Endothelial cell of umbilical vein (primary cell): ENCODE measurements at regions not wholly inside any gene's neighbourhood (a gene's known extent, or its start where the extent isn't known, plus 50 kb on each side); places are given as distances from the start of the nearest gene placed in this dataset.

Source experiments
- BruUV-seq: library from RNA; stranded (reverse); fragments of 400-500 nt; replicated peaks from 2 replicates; lab custom pipeline; 2021; lab: Mats Ljungman, UMichigan
- CTCF ChIA-PET: fragments of 300-600, 350-600 bp; sonication (Branson Sonifier 250); formaldehyde crosslinking; loops from one replicate; lab custom pipeline; 2021; ENCODE audit warnings: antibody characterized with exemption, inconsistent platforms; lab: Charles Lee
- POLR2A ChIA-PET: fragments of 300-600, 350-600 bp; sonication (Branson Sonifier 250); formaldehyde crosslinking; loops from one replicate; lab custom pipeline; 2021; ENCODE audit warnings: antibody characterized with exemption, inconsistent platforms; lab: Charles Lee
- DNase-seq: peaks from one replicate; pipeline ENCODE4 v3.0.0-alpha.2; 2011; ENCODE audit warnings: low read depth, low spot score
- FAIRE-seq: peaks from 2 replicates; lab custom pipeline; 2011; peaks lifted over from hg19 to GRCh38; lab: Jason Lieb, UNC
- H2AFZ ChIP-seq: 2 replicates; pipeline ENCODE4 v1.6.0; 2012; ENCODE audit warnings: low read depth, low read length, control low read depth, inconsistent platforms
- H3K27ac ChIP-seq: 2 replicates; pipeline ENCODE4 v1.5.1; 2011; ENCODE audit warnings: low read depth, mild to moderate bottlenecking, control low read depth, low read length, moderate library complexity; ENCODE audit not compliant: insufficient read depth
- H3K27me3 ChIP-seq, 2 experiments: 2 replicates each; pipeline versions ENCODE4 v1.6.0 to v1.6.1; 2011; ENCODE audit warnings: low read length in 2 of 2, mixed read lengths in 1 of 2; ENCODE audit not compliant: control insufficient read depth in 2 of 2, insufficient read depth in 2 of 2
- H3K36me3 ChIP-seq, 2 experiments: 2 replicates in 1 of 2; 3 replicates in 1 of 2; pipeline ENCODE4 v1.5.1; 2011; ENCODE audit warnings: low read length in 2 of 2, mild to moderate bottlenecking in 1 of 2, moderate library complexity in 1 of 2; ENCODE audit not compliant: control insufficient read depth in 2 of 2, insufficient read depth in 2 of 2; ENCODE audit errors: extremely low read depth in 1 of 2
- H3K4me1 ChIP-seq: 3 replicates; pipeline ENCODE4 v1.5.1; 2011; ENCODE audit warnings: mild to moderate bottlenecking, low read length; ENCODE audit not compliant: control insufficient read depth, insufficient read depth; ENCODE audit errors: extremely low read depth
- H3K4me2 ChIP-seq: 2 replicates; pipeline ENCODE4 v1.6.1; 2011; ENCODE audit warnings: low read length, control low read depth, mixed read lengths; ENCODE audit not compliant: insufficient read depth
- H3K4me3 ChIP-seq, 3 experiments: fragments of 200-600 bp in 1 of 3; sonication (generic), shearing (Covaris generic) in 1 of 3; replicated peaks in 1 of 3; 2 replicates each; pipeline ENCODE4 v1.5.1; 2011 to 2016; ENCODE audit warnings: control low read depth in 3 of 3, low read length in 3 of 3, mild to moderate bottlenecking in 2 of 3, inconsistent platforms in 1 of 3, low read depth in 1 of 3, moderate library complexity in 1 of 3; ENCODE audit not compliant: insufficient read depth in 1 of 3
- H3K79me2 ChIP-seq: 2 replicates; pipeline ENCODE4 v1.6.0; 2012; ENCODE audit warnings: low read length, inconsistent platforms; ENCODE audit not compliant: control insufficient read depth, insufficient read depth
- H3K9ac ChIP-seq: replicated peaks from 2 replicates; pipeline ENCODE3; 2011; ENCODE audit warnings: low read length, control low read depth; ENCODE audit not compliant: insufficient read depth; ENCODE audit errors: extremely low read depth
- H3K9me1 ChIP-seq: replicated peaks from 3 replicates; pipeline ENCODE4 v1.6.0; 2011; ENCODE audit warnings: mild to moderate bottlenecking, low read length; ENCODE audit not compliant: control insufficient read depth, insufficient read depth; ENCODE audit errors: extremely low read depth
- H3K9me3 ChIP-seq: replicated peaks from 2 replicates; pipeline ENCODE4 v1.5.1; 2012; ENCODE audit warnings: low read length, inconsistent platforms; ENCODE audit not compliant: control insufficient read depth, insufficient read depth
- H4K20me1 ChIP-seq: replicated peaks from 2 replicates; pipeline ENCODE3; 2011; ENCODE audit warnings: mild to moderate bottlenecking, low read length; ENCODE audit not compliant: control insufficient read depth, insufficient read depth; ENCODE audit errors: extremely low read depth
- EZH2 ChIP-seq: IDR thresholded peaks from 2 replicates; pipeline ENCODE4 v1.6.1; 2012; ENCODE audit warnings: borderline replicate concordance, low read depth, mild to moderate bottlenecking, moderate library complexity, low read length, inconsistent platforms; ENCODE audit not compliant: severe bottlenecking
- FOS ChIP-seq: IDR thresholded peaks from 2 replicates; pipeline ENCODE4 v1.6.1; 2011; ENCODE audit warnings: mild to moderate bottlenecking, low read length, moderate library complexity, borderline replicate concordance; ENCODE audit not compliant: insufficient read depth
- GATA2 ChIP-seq: IDR thresholded peaks from 2 replicates; pipeline ENCODE4 v1.7.0; 2011; ENCODE audit warnings: low read depth, mild to moderate bottlenecking, moderate library complexity, mixed read lengths, low read length; ENCODE audit not compliant: insufficient read length, insufficient read depth
- JUN ChIP-seq: IDR thresholded peaks from 2 replicates; pipeline ENCODE4 v1.6.1; 2011; ENCODE audit warnings: borderline replicate concordance, low read depth; ENCODE audit not compliant: insufficient read length, insufficient read depth
- MYC ChIP-seq: IDR thresholded peaks from one replicate; pipeline ENCODE4 v1.6.1; 2011; ENCODE audit warnings: mild to moderate bottlenecking, low read depth, low read length
- POLR2A ChIP-seq: IDR thresholded peaks from 2 replicates; pipeline ENCODE4 v1.6.1; 2012; ENCODE audit warnings: low read depth, mild to moderate bottlenecking, control low read depth, low read length
- POLR2AphosphoS5 ChIP-seq: IDR thresholded peaks from 2 replicates; pipeline ENCODE4 v1.6.1; 2012; ENCODE audit warnings: low read depth, mild to moderate bottlenecking, control low read depth, low read length, moderate library complexity; ENCODE audit not compliant: insufficient read depth
- dilution Hi-C: fragments of 300-500 bp; cut with MboI; formaldehyde crosslinking; loops from one replicate; pipeline ENCODE4 v1.15.0; 2019; ENCODE audit warnings: low sequenced_read_pairs; ENCODE audit not compliant: extremely low pct_ligation_motif_present
- intact Hi-C: fragments of 100-400 bp; cut with micrococcal nuclease; formaldehyde crosslinking; loops from one replicate; pipeline ENCODE4 v1.10.0; 2022
- TF ChIP-seq, protein P1 (sequence below): IDR thresholded peaks from 2 replicates; pipeline ENCODE4 v1.6.1; 2011; ENCODE audit not compliant: insufficient read depth, insufficient read length
- TF ChIP-seq, protein P2 (sequence below), 2 donors: IDR thresholded peaks; 1 replicate in 1 of 2; 2 replicates in 1 of 2; pipeline ENCODE4 v1.5.1; 2011; ENCODE audit warnings: low read length in 2 of 2, mild to moderate bottlenecking in 2 of 2, moderate library complexity in 2 of 2, control low read depth in 1 of 2, inconsistent platforms in 1 of 2, low read depth in 1 of 2; ENCODE audit not compliant: insufficient read depth in 1 of 2; ENCODE audit errors: extremely low read depth in 1 of 2

DNA sequence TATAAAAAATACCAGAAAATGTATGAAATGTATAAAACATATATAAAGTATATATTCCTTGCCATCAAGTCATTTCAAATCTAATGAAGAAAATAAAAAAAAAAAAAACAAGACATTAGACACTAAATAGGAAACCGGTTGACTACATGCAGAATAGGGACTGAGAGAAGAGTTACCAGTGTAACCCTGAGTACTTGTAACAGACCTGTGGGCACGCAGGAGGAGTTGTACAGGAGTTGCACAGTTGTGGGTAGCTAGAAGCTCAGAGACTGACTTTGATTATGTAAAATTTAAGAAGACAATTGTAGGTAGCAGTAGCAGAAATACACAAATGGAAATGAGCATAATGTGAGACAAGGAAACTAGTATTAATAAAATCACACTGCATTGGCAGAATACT, 112.4 kb upstream of the DST start:
- Histone ChIP-seq H3K27ac (no peak overlapping the region), H4K20me1 (peaks cover 2% of the 10 kb centered on the region), H2AFZ (no peak overlapping the region), H3K4me3 (no peak overlapping the region), H3K27me3 (no peaks in the 10 kb centered on the region), H3K36me3 (no peaks in the 10 kb centered on the region), H3K4me1 (peaks cover 2% of the 10 kb centered on the region), H3K4me2 (no peak overlapping the region), H3K9ac (no peak overlapping the region), H3K79me2 (peaks cover 59% of the 10 kb centered on the region), H3K9me1 (no peaks in the 10 kb centered on the region), H3K9me3 (no peaks in the 10 kb centered on the region)
- BruUV-seq, result no TSS peak
- dilution Hi-C loops (no loop called here), intact Hi-C loops (no loop called here)
- POLR2A ChIA-PET, result no interaction called here
- TF ChIP-seq GATA2 (no peak), POLR2AphosphoS5 (no peak), MYC (no peak), JUN (no peak)
- TF ChIP-seq, protein P1, sequence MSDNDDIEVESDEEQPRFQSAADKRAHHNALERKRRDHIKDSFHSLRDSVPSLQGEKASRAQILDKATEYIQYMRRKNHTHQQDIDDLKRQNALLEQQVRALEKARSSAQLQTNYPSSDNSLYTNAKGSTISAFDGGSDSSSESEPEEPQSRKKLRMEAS, result no peak
- TF ChIP-seq, protein P2, sequence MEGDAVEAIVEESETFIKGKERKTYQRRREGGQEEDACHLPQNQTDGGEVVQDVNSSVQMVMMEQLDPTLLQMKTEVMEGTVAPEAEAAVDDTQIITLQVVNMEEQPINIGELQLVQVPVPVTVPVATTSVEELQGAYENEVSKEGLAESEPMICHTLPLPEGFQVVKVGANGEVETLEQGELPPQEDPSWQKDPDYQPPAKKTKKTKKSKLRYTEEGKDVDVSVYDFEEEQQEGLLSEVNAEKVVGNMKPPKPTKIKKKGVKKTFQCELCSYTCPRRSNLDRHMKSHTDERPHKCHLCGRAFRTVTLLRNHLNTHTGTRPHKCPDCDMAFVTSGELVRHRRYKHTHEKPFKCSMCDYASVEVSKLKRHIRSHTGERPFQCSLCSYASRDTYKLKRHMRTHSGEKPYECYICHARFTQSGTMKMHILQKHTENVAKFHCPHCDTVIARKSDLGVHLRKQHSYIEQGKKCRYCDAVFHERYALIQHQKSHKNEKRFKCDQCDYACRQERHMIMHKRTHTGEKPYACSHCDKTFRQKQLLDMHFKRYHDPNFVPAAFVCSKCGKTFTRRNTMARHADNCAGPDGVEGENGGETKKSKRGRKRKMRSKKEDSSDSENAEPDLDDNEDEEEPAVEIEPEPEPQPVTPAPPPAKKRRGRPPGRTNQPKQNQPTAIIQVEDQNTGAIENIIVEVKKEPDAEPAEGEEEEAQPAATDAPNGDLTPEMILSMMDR (IDR thresholded peaks at IDR 0.05; ENCODE audit: extremely low read depth in 1 of 2, insufficient read depth in 1 of 2, low read depth in 1 of 2, low read length in 2 of 2), result no peak
- FAIRE-seq (no peak), DNase-seq (no peak)
- CTCF ChIA-PET, result interaction anchor here (0.7 to 10.8 kb wide), 5 partner anchors 10 to 119 kb away, joined by 3 to 174 read pairs (median 6); no protein-coding TSS in a partner anchor

DNA sequence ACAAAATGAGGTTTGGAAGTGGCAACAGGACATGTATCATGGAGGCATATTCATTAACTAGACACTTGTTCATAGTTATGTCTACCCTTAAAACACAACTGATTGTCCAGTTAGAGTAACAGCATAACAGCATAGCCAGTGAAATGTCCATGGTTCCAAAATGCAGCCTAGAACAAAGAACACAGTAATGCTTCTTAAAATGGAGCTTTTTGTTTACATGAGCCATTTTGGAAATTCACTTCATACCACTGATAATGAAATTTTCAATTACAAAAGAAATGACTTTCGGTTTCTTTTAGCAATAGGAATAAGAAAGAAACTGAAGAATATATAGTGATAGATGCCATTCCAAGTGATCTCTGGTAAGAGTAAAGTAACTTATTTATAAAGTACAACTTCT, 111.1 kb upstream of the DST start:
- no peak for TF ChIP-seq MYC
- TF ChIP-seq POLR2AphosphoS5, result no peak
- no peak for TF ChIP-seq GATA2
- no peak for TF ChIP-seq EZH2
- TF ChIP-seq, protein P1, result no peak
- no peak for TF ChIP-seq POLR2A
- no peak for TF ChIP-seq JUN
- TF ChIP-seq, protein P2 (IDR thresholded peaks at IDR 0.05; ENCODE audit: extremely low read depth in 1 of 2, insufficient read depth in 1 of 2, low read depth in 1 of 2, low read length in 2 of 2), result no peak
- no peak for TF ChIP-seq FOS
- Histone ChIP-seq H3K36me3 (no peaks in the 10 kb centered on the region), H3K4me2 (no peak overlapping the region)

More for the DNA sequence above, 111.1 kb upstream of the DST start:
- dilution Hi-C loops (no loop called here), intact Hi-C loops (no loop called here)
- Histone ChIP-seq H3K9ac (no peak overlapping the region), H3K79me2 (peaks cover 65% of the 10 kb centered on the region), H3K9me1 (no peaks in the 10 kb centered on the region), H3K4me3 (no peak overlapping the region), H3K9me3 (no peaks in the 10 kb centered on the region), H3K27me3 (no peaks in the 10 kb centered on the region), H3K4me1 (peaks cover 10% of the 10 kb centered on the region), H2AFZ (no peak overlapping the region), H3K27ac (no peak overlapping the region), H4K20me1 (no peaks in the 10 kb centered on the region)
- DNase-seq (no peak), FAIRE-seq (no peak)
- CTCF ChIA-PET, result interaction anchor here (1.0 to 10.8 kb wide), 6 partner anchors 9 to 116 kb away, joined by 3 to 174 read pairs (median 4); no protein-coding TSS in a partner anchor
- BruUV-seq, result no TSS peak
- POLR2A ChIA-PET, result no interaction called here
